ENCODE measurements at regions not wholly inside any gene's neighbourhood (a gene's known extent, or its start where the extent isn't known, plus 50 kb on each side); places are given as distances from the start of the nearest gene placed in this dataset.

DNA sequence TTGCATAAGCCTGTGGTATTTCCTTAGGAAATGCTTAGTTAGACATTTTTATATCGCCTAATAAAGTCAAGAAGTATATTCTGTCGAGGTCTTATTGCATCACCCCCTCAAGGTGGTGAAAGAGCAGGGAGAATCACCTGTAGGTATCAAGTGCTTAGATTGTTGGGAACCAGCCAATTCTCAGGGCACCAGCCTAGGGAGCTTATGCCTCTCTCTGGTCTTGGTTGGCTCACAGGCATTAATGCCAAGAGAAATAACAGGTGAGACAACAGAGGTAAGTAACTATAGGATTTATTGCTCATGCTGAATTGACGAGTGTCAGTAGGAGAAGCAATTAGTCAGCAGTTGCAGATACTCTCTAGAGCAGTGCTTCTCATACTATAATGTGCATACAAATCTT is 663.3 kb upstream of the ZNF804A start:
- TF ChIP-seq ZBTB7A (IDR thresholded peaks at IDR 0.05; ENCODE audit: low read depth) (no peak), EP300 (IDR thresholded peaks at IDR 0.05; ENCODE audit: borderline replicate concordance) (no peak), RAD21 (IDR thresholded peaks at IDR 0.05; ENCODE audit: low read depth) (no peak), CEBPB (IDR thresholded peaks at IDR 0.05) (0 out of 2 replicates have a peak, but pooled peaks have one; percentile 28), YY1 (IDR thresholded peaks at IDR 0.05; ENCODE audit: low read depth) (no peak), TCF12 (IDR thresholded peaks at IDR 0.05; ENCODE audit: low read depth) (no peak), USF1 (IDR thresholded peaks at IDR 0.05) (no peak)

DNA sequence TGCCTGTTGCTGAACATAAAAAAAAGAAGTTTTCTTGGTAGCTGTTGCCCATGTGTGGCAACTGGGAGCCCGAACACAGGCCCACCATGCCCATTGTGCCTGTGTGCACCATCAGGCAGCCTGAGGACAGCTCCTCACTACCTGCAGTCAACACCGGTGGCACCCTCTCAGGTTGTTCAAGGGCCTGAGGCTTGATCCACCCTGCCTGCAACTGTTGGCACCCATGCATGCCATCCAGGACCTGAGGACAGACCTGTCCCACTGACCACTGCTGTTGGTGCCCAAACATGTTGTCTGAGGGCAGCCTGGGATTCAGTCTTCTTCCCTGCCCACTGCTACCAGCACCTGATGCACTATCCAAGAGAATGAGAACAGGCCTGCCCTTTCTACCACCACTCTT is 661.1 kb upstream of the ZNF804A start:
- TF ChIP-seq, protein P1, sequence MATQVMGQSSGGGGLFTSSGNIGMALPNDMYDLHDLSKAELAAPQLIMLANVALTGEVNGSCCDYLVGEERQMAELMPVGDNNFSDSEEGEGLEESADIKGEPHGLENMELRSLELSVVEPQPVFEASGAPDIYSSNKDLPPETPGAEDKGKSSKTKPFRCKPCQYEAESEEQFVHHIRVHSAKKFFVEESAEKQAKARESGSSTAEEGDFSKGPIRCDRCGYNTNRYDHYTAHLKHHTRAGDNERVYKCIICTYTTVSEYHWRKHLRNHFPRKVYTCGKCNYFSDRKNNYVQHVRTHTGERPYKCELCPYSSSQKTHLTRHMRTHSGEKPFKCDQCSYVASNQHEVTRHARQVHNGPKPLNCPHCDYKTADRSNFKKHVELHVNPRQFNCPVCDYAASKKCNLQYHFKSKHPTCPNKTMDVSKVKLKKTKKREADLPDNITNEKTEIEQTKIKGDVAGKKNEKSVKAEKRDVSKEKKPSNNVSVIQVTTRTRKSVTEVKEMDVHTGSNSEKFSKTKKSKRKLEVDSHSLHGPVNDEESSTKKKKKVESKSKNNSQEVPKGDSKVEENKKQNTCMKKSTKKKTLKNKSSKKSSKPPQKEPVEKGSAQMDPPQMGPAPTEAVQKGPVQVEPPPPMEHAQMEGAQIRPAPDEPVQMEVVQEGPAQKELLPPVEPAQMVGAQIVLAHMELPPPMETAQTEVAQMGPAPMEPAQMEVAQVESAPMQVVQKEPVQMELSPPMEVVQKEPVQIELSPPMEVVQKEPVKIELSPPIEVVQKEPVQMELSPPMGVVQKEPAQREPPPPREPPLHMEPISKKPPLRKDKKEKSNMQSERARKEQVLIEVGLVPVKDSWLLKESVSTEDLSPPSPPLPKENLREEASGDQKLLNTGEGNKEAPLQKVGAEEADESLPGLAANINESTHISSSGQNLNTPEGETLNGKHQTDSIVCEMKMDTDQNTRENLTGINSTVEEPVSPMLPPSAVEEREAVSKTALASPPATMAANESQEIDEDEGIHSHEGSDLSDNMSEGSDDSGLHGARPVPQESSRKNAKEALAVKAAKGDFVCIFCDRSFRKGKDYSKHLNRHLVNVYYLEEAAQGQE (IDR thresholded peaks at IDR 0.05; ENCODE audit: low read depth) = no peak
- TF ChIP-seq NFIC (IDR thresholded peaks at IDR 0.05) (no peak), ZBTB7A (IDR thresholded peaks at IDR 0.05; ENCODE audit: low read depth) (no peak), TEAD4 (IDR thresholded peaks at IDR 0.05) (no peak), EP300 (IDR thresholded peaks at IDR 0.05; ENCODE audit: borderline replicate concordance) (no peak), USF1 (IDR thresholded peaks at IDR 0.05) (no peak), YY1 (IDR thresholded peaks at IDR 0.05; ENCODE audit: low read depth) (no peak), FOXM1 (IDR thresholded peaks at IDR 0.05; ENCODE audit: borderline replicate concordance, low read depth) (no peak), TCF12 (IDR thresholded peaks at IDR 0.05; ENCODE audit: low read depth) (no peak), TAF1 (IDR thresholded peaks at IDR 0.05; ENCODE audit: low read depth) (no peak), RAD21 (IDR thresholded peaks at IDR 0.05; ENCODE audit: low read depth) (no peak), CEBPB (IDR thresholded peaks at IDR 0.05) (no peak), CREB1 (IDR thresholded peaks at IDR 0.05; ENCODE audit: low read depth) (no peak), EGR1 (IDR thresholded peaks at IDR 0.05) (no peak)
- TF ChIP-seq, protein P2, sequence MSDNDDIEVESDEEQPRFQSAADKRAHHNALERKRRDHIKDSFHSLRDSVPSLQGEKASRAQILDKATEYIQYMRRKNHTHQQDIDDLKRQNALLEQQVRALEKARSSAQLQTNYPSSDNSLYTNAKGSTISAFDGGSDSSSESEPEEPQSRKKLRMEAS (IDR thresholded peaks at IDR 0.05) = no peak

DNA sequence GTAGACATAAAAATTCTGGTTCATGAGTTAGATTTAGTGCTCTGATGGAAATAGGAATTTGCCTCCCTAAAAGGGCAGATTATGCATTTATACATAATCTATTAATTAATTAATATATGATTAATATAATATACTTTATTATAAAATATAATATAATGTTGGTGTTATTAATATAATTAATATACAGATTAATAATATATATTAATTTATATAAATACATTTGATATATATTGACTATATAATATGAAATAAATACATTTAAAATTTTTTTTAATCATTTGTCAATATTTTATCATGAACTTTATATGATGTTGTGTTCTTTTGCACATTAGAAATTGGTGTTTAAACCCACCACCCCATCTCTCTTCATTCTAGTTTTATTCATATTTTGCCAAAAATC is 652.1 kb upstream of the ZNF804A start:
- TF ChIP-seq CEBPB (IDR thresholded peaks at IDR 0.05) (no peak), FOXM1 (IDR thresholded peaks at IDR 0.05; ENCODE audit: borderline replicate concordance, low read depth) (no peak), EGR1 (IDR thresholded peaks at IDR 0.05) (no peak), TAF1 (IDR thresholded peaks at IDR 0.05; ENCODE audit: low read depth) (no peak), YY1 (IDR thresholded peaks at IDR 0.05; ENCODE audit: low read depth) (no peak), ZBTB7A (IDR thresholded peaks at IDR 0.05; ENCODE audit: low read depth) (no peak), USF1 (IDR thresholded peaks at IDR 0.05) (no peak), TEAD4 (IDR thresholded peaks at IDR 0.05) (no peak), NFIC (IDR thresholded peaks at IDR 0.05) (no peak), TCF12 (IDR thresholded peaks at IDR 0.05; ENCODE audit: low read depth) (no peak), EP300 (IDR thresholded peaks at IDR 0.05; ENCODE audit: borderline replicate concordance) (no peak), RAD21 (IDR thresholded peaks at IDR 0.05; ENCODE audit: low read depth) (no peak), CREB1 (IDR thresholded peaks at IDR 0.05; ENCODE audit: low read depth) (no peak)
- TF ChIP-seq, protein P2 (IDR thresholded peaks at IDR 0.05) = no peak
- TF ChIP-seq, protein P1 (IDR thresholded peaks at IDR 0.05; ENCODE audit: low read depth) = no peak

DNA sequence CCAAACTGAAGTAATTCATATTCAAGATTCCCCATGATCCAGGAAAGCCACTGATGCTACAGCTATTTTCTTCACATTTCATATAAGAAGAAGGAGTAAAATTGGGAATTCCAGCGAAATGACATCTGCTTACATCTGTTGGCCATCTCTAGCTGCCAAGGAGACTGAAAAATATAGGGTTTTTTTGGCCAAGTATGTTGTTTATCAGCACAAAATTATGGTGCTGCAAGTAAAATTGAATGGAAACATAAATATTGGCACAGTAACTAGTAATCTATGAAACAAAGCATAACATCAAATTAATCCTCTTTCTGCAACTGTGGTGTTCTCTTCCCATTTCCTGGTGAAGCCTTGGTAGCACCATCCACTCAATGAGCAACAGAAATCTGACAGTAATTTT is 649.5 kb upstream of the ZNF804A start:
- TF ChIP-seq EP300 (IDR thresholded peaks at IDR 0.05; ENCODE audit: borderline replicate concordance) (no peak), USF1 (IDR thresholded peaks at IDR 0.05) (no peak), EGR1 (IDR thresholded peaks at IDR 0.05) (no peak), CREB1 (IDR thresholded peaks at IDR 0.05; ENCODE audit: low read depth) (no peak), ZBTB7A (IDR thresholded peaks at IDR 0.05; ENCODE audit: low read depth) (no peak)
- TF ChIP-seq, protein P1 (IDR thresholded peaks at IDR 0.05; ENCODE audit: low read depth) = no peak
- TF ChIP-seq, protein P2 (IDR thresholded peaks at IDR 0.05) = no peak
